NCI-H1092 (cell line): ENCODE measurements at regions not wholly inside any gene's neighbourhood (a gene's known extent, or its start where the extent isn't known, plus 50 kb on each side); places are given as distances from the start of the nearest gene placed in this dataset.
"Not testable (repeated sequence)": the region's sequence is repeated elsewhere in the genome, so short reads cannot be mapped to it uniquely, and the experiment has no call there.

Source experiments
- DNase-seq: peaks from one replicate; lab custom pipeline; 2025; lab: John Stamatoyannopoulos, UW

GRCh38 chr12:107372229-107372658 is 278.9 kb upstream of the CRY1 start:
- DNase-seq: no peak

DNA sequence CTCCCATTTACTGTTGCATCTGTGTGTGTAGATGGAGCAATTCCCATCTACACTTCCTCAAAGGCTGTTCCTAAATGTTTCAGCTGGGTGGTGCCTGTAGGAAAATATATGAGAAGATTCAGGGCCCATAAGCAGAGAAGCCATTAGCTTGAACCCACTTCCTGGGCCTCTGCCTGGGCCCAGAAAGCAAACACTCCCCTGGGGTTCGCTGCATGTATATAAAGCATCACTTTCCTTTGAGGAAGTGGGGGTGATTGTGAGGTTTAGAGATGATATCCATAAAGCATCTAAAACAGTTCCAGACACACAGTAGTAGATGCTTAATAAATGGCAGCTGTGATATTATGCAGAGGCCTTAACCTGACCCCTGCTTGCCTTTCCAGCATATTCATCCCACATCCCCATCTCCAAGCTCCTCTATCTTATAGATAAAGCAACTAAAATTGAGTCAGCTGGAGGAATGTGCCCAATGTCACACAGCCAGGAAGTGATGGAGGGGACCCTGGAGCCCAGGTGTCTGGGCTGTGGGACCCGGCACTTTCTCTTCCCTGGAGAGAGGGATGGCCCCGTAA is 280.0 kb upstream of the CRY1 start:
- no peak for DNase-seq

- no peak for DNase-seq
These were observed 281.0 kb upstream of the CRY1 start for GRCh38 chr12:107374161-107374840.

GRCh38 chr12:107375231-107375630 is 281.9 kb upstream of the CRY1 start:
- DNase-seq: no peak

- DNase-seq: no peak
These were observed 284.4 kb upstream of the CRY1 start for GRCh38 chr12:107377596-107378385.

GRCh38 chr12:107378609-107379008 is 285.3 kb upstream of the CRY1 start:
- DNase-seq: no peak

- DNase-seq: not testable (repeated sequence)
These were observed 285.9 kb upstream of the CRY1 start for GRCh38 chr12:107379142-107379851.

DNA sequence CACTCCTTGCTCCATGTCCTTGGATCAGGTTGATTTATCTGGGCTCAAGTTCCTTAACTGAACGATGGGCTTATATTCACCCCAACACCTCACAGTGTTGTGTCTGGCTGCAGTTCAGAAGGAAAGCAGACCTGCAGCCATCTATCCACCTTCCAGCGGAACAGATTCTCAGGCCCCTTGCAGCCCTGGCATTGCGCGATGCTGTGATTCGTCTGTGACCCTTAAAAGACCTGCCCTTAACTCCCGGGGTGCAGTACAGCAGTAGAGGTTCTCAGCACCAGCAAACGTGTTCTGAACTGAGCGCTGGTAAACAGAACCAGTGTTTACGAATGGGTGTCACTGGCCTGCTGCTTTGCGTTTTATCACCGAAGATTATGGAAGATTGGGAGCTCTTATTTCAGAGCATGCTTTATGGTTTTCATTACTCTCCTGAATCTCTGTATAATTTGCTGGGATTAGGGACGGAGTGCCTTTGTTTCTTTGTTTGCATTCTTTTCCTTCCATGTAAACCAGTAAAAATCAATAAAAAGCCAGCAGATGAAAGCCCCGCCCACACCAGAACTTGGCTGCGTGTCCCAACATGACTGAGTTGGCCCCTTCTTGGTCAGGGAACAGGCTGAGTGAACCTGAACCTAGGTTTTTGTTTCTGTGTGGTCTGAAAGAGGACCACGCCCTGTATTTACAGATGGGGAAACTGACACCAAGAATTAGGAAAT is 286.7 kb upstream of the CRY1 start:
- DNase-seq: peak; percentile 44

DNA sequence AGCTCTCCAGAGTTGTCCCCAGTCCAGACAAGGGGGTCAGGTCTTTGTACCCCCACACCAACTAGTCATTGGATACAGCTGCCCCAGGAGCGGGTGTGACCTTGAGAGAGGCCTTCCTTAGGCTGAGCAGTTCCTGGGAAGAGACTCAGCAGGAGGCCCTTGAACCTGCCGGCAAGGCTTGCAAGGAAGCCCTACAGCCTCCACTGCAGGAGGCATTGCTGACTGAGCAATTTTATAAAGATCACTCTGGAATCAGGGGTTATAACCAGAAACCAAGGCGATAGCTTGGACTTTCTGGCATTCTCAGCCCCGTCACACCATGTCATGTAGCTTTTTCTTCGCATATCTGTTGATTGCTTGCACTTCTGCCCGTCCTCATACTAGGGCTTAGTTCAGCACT is 291.3 kb upstream of the CRY1 start:
- no peak for DNase-seq

DNA sequence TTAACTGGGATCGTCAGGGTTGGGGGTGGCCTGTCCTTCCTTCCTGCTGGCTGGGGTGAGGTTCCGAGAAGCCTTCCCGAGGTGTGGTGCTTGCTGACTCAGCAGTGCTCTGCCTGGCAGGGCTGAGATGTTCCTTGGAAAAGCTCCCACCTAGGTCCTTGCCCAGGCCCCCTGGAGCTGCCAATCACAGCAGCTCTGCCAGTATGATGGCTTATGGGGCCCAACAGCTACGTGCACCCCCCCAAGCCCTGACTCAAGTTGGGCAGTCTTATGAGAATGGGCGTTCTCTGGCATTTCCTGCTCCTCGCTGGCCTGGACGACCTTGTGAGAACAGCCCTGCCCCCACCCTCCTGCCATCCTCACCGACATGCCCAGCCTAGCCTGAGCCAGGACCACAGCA is 292.2 kb upstream of the CRY1 start:
- no peak for DNase-seq

DNA sequence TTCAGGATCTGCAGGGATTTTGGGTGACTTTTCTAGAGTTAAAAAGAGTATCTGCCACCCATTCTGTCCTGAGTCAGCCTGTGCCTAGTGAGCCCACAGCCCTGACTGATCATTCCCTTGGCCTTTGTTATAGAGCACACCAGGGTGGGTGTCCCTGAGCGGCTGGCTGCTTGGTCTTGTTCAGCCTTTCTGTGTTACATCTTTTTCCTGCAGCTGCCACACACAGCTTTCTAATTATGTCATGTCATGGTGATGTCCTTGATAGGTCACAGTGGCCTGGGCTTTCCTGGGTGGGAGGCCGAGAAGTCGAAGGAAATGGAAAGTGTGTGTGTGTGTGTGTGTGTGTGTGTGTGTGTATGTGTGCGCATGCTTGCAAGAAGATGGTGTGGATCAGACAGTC is 293.2 kb upstream of the CRY1 start:
- no peak for DNase-seq

- DNase-seq: no peak
These were observed 294.9 kb upstream of the CRY1 start for GRCh38 chr12:107388263-107388662.

- no peak for DNase-seq
These were observed 295.2 kb upstream of the PWP1 start for GRCh38 chr12:107390414-107390813.

GRCh38 chr12:107393043-107393717 is 292.4 kb upstream of the PWP1 start:
- no peak for DNase-seq

DNA sequence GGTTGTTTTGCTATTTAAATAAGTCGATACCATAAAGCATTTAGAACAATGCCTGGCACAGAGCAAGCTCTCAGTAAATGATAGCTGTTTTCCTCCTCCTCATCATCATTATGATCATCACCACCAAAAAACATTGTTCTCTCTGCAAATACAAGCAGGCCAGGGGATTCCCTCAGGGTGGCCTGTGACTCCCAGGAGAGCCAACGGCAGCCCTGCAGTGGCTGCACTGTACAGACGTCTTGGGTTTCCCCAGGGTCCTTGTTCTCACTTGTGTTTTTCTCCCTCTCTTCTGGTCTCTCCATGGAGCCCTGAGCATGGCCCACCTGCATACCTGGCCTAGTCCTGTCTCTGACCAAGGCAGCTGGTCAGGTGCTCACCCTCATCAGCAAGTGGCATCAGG is 290.9 kb upstream of the PWP1 start:
- DNase-seq: no peak

DNA sequence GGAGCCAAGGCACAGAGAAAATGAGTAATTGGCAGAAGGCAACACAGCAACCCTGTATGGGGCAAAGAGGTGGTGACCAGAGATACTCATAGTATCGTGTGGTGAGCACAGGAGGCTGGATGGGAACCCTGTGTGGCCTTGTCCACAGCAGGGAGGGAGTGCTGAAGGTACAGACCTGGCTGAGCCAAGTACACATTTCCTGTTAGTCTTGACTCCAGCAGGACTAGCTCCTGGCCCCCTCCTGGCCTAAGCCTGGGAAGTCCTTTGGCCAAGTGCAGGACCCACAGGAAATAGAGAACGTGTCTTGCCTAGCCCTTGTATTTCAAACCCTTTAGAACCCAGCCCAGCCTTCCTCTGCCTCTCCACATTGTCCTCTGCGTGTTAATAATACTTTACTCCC is 289.8 kb upstream of the PWP1 start:
- DNase-seq: no peak

- no peak for DNase-seq
These were observed 288.6 kb upstream of the PWP1 start for GRCh38 chr12:107396991-107397390.

- no peak for DNase-seq
These were observed 287.6 kb upstream of the PWP1 start for GRCh38 chr12:107397890-107398500.

DNA sequence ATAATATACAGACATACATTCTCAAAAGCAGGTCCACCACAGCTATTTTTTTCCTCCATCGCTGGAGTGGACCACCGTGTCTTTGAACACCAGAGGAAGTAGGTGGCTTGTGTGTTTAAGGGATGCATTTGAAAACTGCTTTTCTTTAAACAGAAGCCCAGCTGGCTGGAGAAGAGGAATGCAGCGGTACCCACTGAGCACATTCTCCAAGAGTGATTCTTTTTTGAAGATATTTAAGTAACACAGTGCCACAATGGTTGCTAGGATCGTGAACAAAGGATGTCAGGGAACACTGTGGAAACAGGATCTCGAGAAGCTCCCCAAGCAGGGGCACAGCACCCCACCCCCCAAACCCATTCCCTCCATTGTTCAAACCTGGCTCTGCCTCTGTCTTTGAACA is 286.6 kb upstream of the PWP1 start:
- DNase-seq: no peak

DNA sequence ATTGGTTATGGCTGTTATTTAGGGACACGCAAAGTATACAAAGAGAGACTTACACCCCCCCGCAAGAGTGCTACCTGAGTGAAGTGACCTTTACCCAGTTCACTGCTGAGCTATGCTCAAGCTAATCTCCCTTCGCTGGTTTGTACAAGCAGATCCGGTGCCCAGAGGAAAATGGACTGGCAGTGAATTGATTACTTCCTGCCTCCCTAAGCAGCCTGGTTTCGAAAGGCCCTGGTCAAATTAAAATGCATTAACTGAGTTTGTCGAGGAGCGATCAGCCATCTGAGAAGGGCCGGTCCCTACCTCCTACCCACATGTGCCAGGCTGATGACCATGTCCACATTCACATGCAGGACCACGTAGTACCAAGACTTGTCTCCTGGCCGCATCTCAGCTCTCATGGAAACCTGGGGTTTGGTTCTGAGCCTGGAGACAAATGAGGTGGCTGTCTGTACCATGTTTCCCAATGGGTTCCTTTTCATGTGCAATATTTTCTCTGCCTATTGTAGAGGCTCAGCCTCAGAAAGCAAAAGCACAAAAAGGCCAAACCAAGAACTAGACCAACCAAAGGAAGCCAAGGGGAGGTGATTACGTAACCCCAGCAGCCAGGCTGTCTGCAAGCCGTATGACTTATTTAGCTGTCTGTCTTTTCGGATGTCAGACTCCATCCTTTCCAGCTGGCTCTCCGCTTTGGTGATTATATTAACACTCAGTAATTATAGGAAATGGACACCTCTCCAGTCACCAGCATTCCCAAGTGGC is 284.7 kb upstream of the PWP1 start:
- DNase-seq: no peak
